ENCODE measurements at regions not wholly inside any gene's neighbourhood (a gene's known extent, or its start where the extent isn't known, plus 50 kb on each side); places are given as distances from the start of the nearest gene placed in this dataset.

GRCh38 chr13:23059173-23059572 is 121.6 kb upstream of the SGCG start:
- no peaks in the 10 kb centered on the region for H3K9me3 Mint-ChIP-seq
- no peaks in the 10 kb centered on the region for H3K4me1 Mint-ChIP-seq
- no peaks in the 10 kb centered on the region for H3K36me3 Mint-ChIP-seq (ENCODE audit: low read depth)
- ChIA-PET CTCF (no interaction called here), POLR2A (no interaction called here)
- TF ChIP-seq CTCF (IDR thresholded peaks at IDR 0.05) = no peak
- ATAC-seq (ENCODE audit: low read depth) (no peak), DNase-seq (no peak)
- H3K27me3 Mint-ChIP-seq = no peaks in the 10 kb centered on the region
- no peak overlapping the region for H3K27ac Mint-ChIP-seq
- no peak overlapping the region for H3K4me3 Mint-ChIP-seq
- intact Hi-C loops (cut with micrococcal nuclease) = no loop called here

- ChIA-PET CTCF (no interaction called here), POLR2A (no interaction called here)
- Mint-ChIP-seq H3K4me3 (no peak overlapping the region), H3K27ac (no peak overlapping the region), H3K36me3 (ENCODE audit: low read depth) (no peaks in the 10 kb centered on the region), H3K4me1 (no peaks in the 10 kb centered on the region), H3K9me3 (no peaks in the 10 kb centered on the region), H3K27me3 (no peaks in the 10 kb centered on the region)
- DNase-seq = no peak
- TF ChIP-seq CTCF (IDR thresholded peaks at IDR 0.05) = no peak
- no peak for ATAC-seq (ENCODE audit: low read depth)
- intact Hi-C loops (cut with micrococcal nuclease) = no loop called here
These were observed 119.8 kb upstream of the SGCG start for GRCh38 chr13:23060959-23061358.

- ChIA-PET POLR2A (no interaction called here), CTCF (no interaction called here)
- Mint-ChIP-seq H3K36me3 (ENCODE audit: low read depth) (no peaks in the 10 kb centered on the region), H3K27ac (no peak overlapping the region), H3K27me3 (no peaks in the 10 kb centered on the region), H3K9me3 (no peaks in the 10 kb centered on the region), H3K4me3 (no peak overlapping the region), H3K4me1 (no peaks in the 10 kb centered on the region)
- DNase-seq (no peak), ATAC-seq (ENCODE audit: low read depth) (no peak)
- no peak for TF ChIP-seq CTCF (IDR thresholded peaks at IDR 0.05)
- intact Hi-C loops (cut with micrococcal nuclease) = no loop called here
These were observed 113.7 kb upstream of the SGCG start for GRCh38 chr13:23067129-23067528.

GRCh38 chr13:23069566-23069965 is 111.2 kb upstream of the SGCG start:
- ATAC-seq (ENCODE audit: low read depth) (no peak), DNase-seq (no peak)
- TF ChIP-seq CTCF (IDR thresholded peaks at IDR 0.05) = no peak
- POLR2A ChIA-PET = no interaction called here
- Mint-ChIP-seq H3K27me3 (no peaks in the 10 kb centered on the region), H3K36me3 (ENCODE audit: low read depth) (no peaks in the 10 kb centered on the region), H3K27ac (no peak overlapping the region), H3K4me1 (no peaks in the 10 kb centered on the region), H3K4me3 (no peak overlapping the region), H3K9me3 (no peaks in the 10 kb centered on the region)
- intact Hi-C loops (cut with micrococcal nuclease) = no loop called here
- CTCF ChIA-PET = no interaction called here

- DNase-seq = no peak
- Mint-ChIP-seq H3K27me3 (no peaks in the 10 kb centered on the region), H3K9me3 (no peaks in the 10 kb centered on the region), H3K27ac (no peak overlapping the region), H3K4me3 (no peak overlapping the region), H3K36me3 (ENCODE audit: low read depth) (no peaks in the 10 kb centered on the region), H3K4me1 (no peaks in the 10 kb centered on the region)
- ChIA-PET POLR2A (no interaction called here), CTCF (no interaction called here)
- no peak for TF ChIP-seq CTCF (IDR thresholded peaks at IDR 0.05)
- no peak for ATAC-seq (ENCODE audit: low read depth)
- intact Hi-C loops (cut with micrococcal nuclease) = no loop called here
These were observed 106.5 kb upstream of the SGCG start for GRCh38 chr13:23074075-23074828.
